ENCODE measurements at regions not wholly inside any gene's neighbourhood (a gene's known extent, or its start where the extent isn't known, plus 50 kb on each side); places are given as distances from the start of the nearest gene placed in this dataset.
"Not testable (repeated sequence)": the region's sequence is repeated elsewhere in the genome, so short reads cannot be mapped to it uniquely, and the experiment has no call there.

- TF ChIP-seq, protein P1, sequence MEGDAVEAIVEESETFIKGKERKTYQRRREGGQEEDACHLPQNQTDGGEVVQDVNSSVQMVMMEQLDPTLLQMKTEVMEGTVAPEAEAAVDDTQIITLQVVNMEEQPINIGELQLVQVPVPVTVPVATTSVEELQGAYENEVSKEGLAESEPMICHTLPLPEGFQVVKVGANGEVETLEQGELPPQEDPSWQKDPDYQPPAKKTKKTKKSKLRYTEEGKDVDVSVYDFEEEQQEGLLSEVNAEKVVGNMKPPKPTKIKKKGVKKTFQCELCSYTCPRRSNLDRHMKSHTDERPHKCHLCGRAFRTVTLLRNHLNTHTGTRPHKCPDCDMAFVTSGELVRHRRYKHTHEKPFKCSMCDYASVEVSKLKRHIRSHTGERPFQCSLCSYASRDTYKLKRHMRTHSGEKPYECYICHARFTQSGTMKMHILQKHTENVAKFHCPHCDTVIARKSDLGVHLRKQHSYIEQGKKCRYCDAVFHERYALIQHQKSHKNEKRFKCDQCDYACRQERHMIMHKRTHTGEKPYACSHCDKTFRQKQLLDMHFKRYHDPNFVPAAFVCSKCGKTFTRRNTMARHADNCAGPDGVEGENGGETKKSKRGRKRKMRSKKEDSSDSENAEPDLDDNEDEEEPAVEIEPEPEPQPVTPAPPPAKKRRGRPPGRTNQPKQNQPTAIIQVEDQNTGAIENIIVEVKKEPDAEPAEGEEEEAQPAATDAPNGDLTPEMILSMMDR (IDR thresholded peaks at IDR 0.05), result no peak
- no peak overlapping the region for H3K27ac ChIP-seq
- no peak overlapping the region for H3K4me3 ChIP-seq
- DNase-seq (ENCODE audit: low spot score), result peak; percentile 50
Measured at GRCh38 chr7:57638666-57639065, 188.7 kb downstream of the ZNF716 start.

DNA sequence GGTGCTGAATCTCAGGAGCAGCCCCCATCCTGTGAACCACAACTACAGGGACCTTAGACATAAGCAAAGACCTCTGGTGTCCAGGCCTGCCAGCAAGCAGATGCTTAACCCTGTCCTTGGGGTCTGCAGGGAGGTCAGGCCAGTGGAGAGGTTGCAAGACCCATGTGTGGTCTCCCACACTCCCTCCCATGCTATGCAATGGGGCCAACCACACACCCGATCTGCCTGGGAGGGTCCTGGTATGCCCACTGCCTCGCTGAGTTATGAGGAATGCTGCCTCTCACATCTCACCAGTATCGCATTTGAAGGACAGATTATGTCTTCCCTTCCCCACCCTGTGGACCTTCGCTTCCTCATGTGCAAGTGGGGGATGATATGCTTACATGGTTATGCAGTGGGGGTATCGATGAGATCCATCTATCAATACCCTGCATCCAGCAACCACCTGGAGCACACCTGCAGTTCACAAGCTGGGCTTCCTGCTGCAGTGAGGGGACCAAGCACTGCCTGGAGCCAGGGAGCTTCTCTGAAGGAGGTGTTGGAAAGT is 191.6 kb downstream of the ZNF716 start:
- no peak overlapping the region for H3K4me3 ChIP-seq
- peak; percentile 58 for DNase-seq (ENCODE audit: low spot score)
- H3K27ac ChIP-seq, result no peak overlapping the region
- TF ChIP-seq, protein P1 (IDR thresholded peaks at IDR 0.05), result no peak

- DNase-seq (ENCODE audit: low spot score), result no peak
Measured at GRCh38 chr7:57642730-57643129, 192.8 kb downstream of the ZNF716 start.

GRCh38 chr7:57646219-57646900 is 196.4 kb downstream of the ZNF716 start:
- no peak overlapping the region for H3K4me3 ChIP-seq
- no peak for DNase-seq (ENCODE audit: low spot score)
- TF ChIP-seq, protein P1 (IDR thresholded peaks at IDR 0.05), result no peak
- no peak overlapping the region for H3K27ac ChIP-seq

More at GRCh38 chr7:57642730-57643129, 192.8 kb downstream of the ZNF716 start:
- H3K4me3 ChIP-seq, result no peak overlapping the region
- TF ChIP-seq, protein P1 (IDR thresholded peaks at IDR 0.05), result no peak
- no peak overlapping the region for H3K27ac ChIP-seq

- no peak overlapping the region for H3K4me3 ChIP-seq
- TF ChIP-seq, protein P1 (IDR thresholded peaks at IDR 0.05), result no peak
- H3K27ac ChIP-seq, result no peak overlapping the region
- DNase-seq (ENCODE audit: low spot score), result no peak
Measured at GRCh38 chr7:57646901-57647246, 196.9 kb downstream of the ZNF716 start.

- not testable (repeated sequence) for H3K27ac ChIP-seq; DNase-seq (ENCODE audit: low spot score); H3K4me3 ChIP-seq
Measured at GRCh38 chr7:57650401-57650800, 200.4 kb downstream of the ZNF716 start.

DNA sequence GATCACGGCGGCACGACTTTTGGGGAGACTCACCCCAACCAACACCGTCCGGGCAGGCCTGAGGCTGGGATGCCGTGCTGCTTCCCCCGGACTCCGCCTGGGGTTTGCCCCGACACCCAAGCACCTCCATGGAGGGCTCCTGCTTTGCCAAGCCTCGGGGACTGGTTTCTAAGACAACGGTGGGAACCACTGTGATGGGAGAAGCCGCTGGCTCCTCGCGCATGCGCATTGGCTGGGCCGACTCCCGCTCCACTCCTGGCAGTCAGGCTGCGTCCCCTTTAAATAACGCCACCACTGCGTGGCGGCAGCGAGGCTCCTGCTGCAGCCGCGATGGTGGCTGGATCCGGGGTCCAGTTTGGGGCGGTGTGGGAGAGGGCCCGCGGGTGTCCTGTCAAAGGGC is 201.0 kb downstream of the ZNF716 start:
- TF ChIP-seq, protein P1 (IDR thresholded peaks at IDR 0.05), result no peak
- no peak overlapping the region for H3K27ac ChIP-seq
- no peak for DNase-seq (ENCODE audit: low spot score)
- no peak overlapping the region for H3K4me3 ChIP-seq

DNA sequence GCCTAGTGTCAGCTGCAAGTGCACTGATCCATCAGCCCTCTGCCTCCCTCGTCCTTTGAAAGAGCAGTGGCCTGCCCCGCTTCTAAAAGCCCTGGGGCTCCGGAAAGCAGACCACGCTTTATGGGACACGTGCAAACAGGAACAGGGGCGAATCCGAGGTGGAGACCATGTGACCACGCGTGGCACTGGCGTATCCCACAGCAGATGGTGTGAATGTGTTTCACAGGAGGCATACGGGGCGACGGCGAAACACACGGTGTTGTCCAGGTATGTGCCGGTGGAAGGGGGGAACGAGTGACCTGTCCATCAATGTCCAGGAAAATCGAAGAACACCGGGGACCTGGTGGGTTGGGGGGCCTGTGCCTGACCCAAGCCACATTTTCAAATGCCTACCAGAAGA is 201.6 kb downstream of the ZNF716 start:
- DNase-seq (ENCODE audit: low spot score); H3K4me3 ChIP-seq; H3K27ac ChIP-seq: not testable (repeated sequence)

Measured in coronary artery (tissue), 2 donors.